HG03280 (cell line): ENCODE measurements at regions not wholly inside any gene's neighbourhood (a gene's known extent, or its start where the extent isn't known, plus 50 kb on each side); places are given as distances from the start of the nearest gene placed in this dataset.
"Not testable (repeated sequence)": the region's sequence is repeated elsewhere in the genome, so short reads cannot be mapped to it uniquely, and the experiment has no call there.

ENCODE experiments used
- ATAC-seq: cut with Tn5 transposase; IDR thresholded peaks from one replicate; pipeline ENCODE4 v1.9.1; 2021; ENCODE audit warnings: mild to moderate bottlenecking, moderate library complexity; ENCODE audit not compliant: unreplicated experiment

- ATAC-seq, result no peak
These were observed 261.0 kb upstream of the MKLN1 start for GRCh38 chr7:131066635-131067034.

GRCh38 chr7:131067220-131067619, 260.5 kb upstream of the MKLN1 start:
- ATAC-seq, result no peak

- ATAC-seq, result no peak
These were observed 259.1 kb upstream of the MKLN1 start for GRCh38 chr7:131068604-131069021.

- no peak for ATAC-seq
These were observed 255.7 kb upstream of the MKLN1 start for GRCh38 chr7:131071786-131072504.

- no peak for ATAC-seq
These were observed 255.1 kb upstream of the MKLN1 start for GRCh38 chr7:131072505-131073091.

- ATAC-seq, result no peak
These were observed 253.6 kb upstream of the MKLN1 start for GRCh38 chr7:131074043-131074442.

GRCh38 chr7:131074585-131074984, 253.1 kb upstream of the MKLN1 start:
- no peak for ATAC-seq

- no peak for ATAC-seq
These were observed 252.3 kb upstream of the MKLN1 start for GRCh38 chr7:131075406-131075805.

- ATAC-seq, result no peak
These were observed 251.6 kb upstream of the MKLN1 start for GRCh38 chr7:131076032-131076431.

GRCh38 chr7:131076711-131077181, 250.9 kb upstream of the MKLN1 start:
- ATAC-seq, result no peak

- ATAC-seq, result no peak
These were observed 249.9 kb upstream of the MKLN1 start for GRCh38 chr7:131077735-131078134.

- no peak for ATAC-seq
These were observed 246.9 kb upstream of the MKLN1 start for GRCh38 chr7:131080754-131081153.

- ATAC-seq, result no peak
These were observed 246.4 kb upstream of the MKLN1 start for GRCh38 chr7:131081308-131081707.

GRCh38 chr7:131083781-131084180, 243.9 kb upstream of the MKLN1 start:
- ATAC-seq, result no peak

- ATAC-seq, result not testable (repeated sequence)
These were observed 243.3 kb upstream of the MKLN1 start for GRCh38 chr7:131084336-131084735.

GRCh38 chr7:131087756-131088658, 239.7 kb upstream of the MKLN1 start:
- ATAC-seq, result no peak

GRCh38 chr7:131090188-131090587, 237.5 kb upstream of the MKLN1 start:
- ATAC-seq, result no peak

- ATAC-seq, result no peak
These were observed 236.6 kb upstream of the MKLN1 start for GRCh38 chr7:131090886-131091692.

GRCh38 chr7:131094685-131095084, 233.0 kb upstream of the MKLN1 start:
- ATAC-seq, result no peak

- no peak for ATAC-seq
These were observed 232.3 kb upstream of the MKLN1 start for GRCh38 chr7:131095346-131095745.
